SK-N-SH (cell line): ENCODE measurements at regions not wholly inside any gene's neighbourhood (a gene's known extent, or its start where the extent isn't known, plus 50 kb on each side); places are given as distances from the start of the nearest gene placed in this dataset.

ENCODE experiments used
- CTCF ChIA-PET: fragments of 300-600, 350-600 bp; formaldehyde crosslinking; extraction: SDS; loops from one replicate; lab custom pipeline; 2021; lab: Yijun Ruan, JAX
- POLR2A ChIA-PET: fragments of 350-600 bp; sonication (Branson Sonifier 250); formaldehyde crosslinking; extraction: SDS; loops from one replicate; lab custom pipeline; 2020; ENCODE audit warnings: antibody characterized with exemption, inconsistent platforms; lab: Yijun Ruan, JAX
- DNase-seq: peaks from one replicate; pipeline ENCODE4 v3.0.0; 2012
- H2AFZ ChIP-seq: fragments of 200-600 bp; sonication (generic); 2 replicates; pipeline ENCODE4 v1.8.1; 2016; ENCODE audit warnings: antibody characterized with exemption, mild to moderate bottlenecking, low read depth
- H3F3A ChIP-seq: fragments of 200-600 bp; sonication (generic); replicated peaks from 2 replicates; pipeline ENCODE3; 2016; ENCODE audit warnings: antibody characterized with exemption, mild to moderate bottlenecking; ENCODE audit not compliant: insufficient read depth
- H3K27ac ChIP-seq, 2 experiments: fragments of 200-500 bp in 1 of 2; fragments of 200-600 bp in 1 of 2; sonication (Bioruptor generic) in 1 of 2; sonication (generic), shearing (Covaris generic) in 1 of 2; 2 replicates each; pipeline versions ENCODE4 v1.5.1 to v1.6.1; 2014 to 2016; ENCODE audit warnings: low read depth in 2 of 2, inconsistent platforms in 1 of 2, low read length in 1 of 2, mild to moderate bottlenecking in 1 of 2, mixed read lengths in 1 of 2
- H3K27me3 ChIP-seq: fragments of 200-600 bp; sonication (generic), shearing (Covaris generic); 2 replicates; pipeline ENCODE4 v1.6.1; 2016; ENCODE audit warnings: mixed run types; ENCODE audit not compliant: insufficient read depth
- H3K36me3 ChIP-seq, 2 experiments: fragments of 200-500 bp in 1 of 2; fragments of 200-600 bp in 1 of 2; sonication (Bioruptor generic) in 1 of 2; sonication (generic) in 1 of 2; replicated peaks in 1 of 2; 2 replicates each; pipeline versions ENCODE3 to v1.5.1; 2014 to 2016; ENCODE audit warnings: low read length in 1 of 2, mild to moderate bottlenecking in 1 of 2; ENCODE audit not compliant: insufficient read depth in 2 of 2, control insufficient read depth in 1 of 2
- H3K4me1 ChIP-seq, 2 experiments: fragments of 200-500 bp in 1 of 2; fragments of 200-600 bp in 1 of 2; sonication (Bioruptor generic) in 1 of 2; sonication (generic), shearing (Covaris generic) in 1 of 2; 2 replicates each; pipeline versions ENCODE4 v1.5.1 to v1.6.1; 2014 to 2016; ENCODE audit warnings: low read depth in 1 of 2, low read length in 1 of 2, mixed run types in 1 of 2; ENCODE audit not compliant: insufficient read depth in 2 of 2, control insufficient read depth in 1 of 2
- H3K4me2 ChIP-seq: fragments of 200-600 bp; sonication (generic), shearing (Covaris generic); 2 replicates; pipeline ENCODE4 v1.6.1; 2017; ENCODE audit warnings: mixed run types
- H3K4me3 ChIP-seq, 2 experiments: fragments of 200-500 bp in 1 of 2; fragments of 200-600 bp in 1 of 2; sonication (Bioruptor generic) in 1 of 2; sonication (generic), shearing (Covaris generic) in 1 of 2; 2 replicates each; pipeline versions ENCODE4 v1.5.1 to v1.8.1; 2014 to 2016; ENCODE audit warnings: low read depth in 2 of 2, inconsistent platforms in 1 of 2, low read length in 1 of 2, mild to moderate bottlenecking in 1 of 2, mixed read lengths in 1 of 2, moderate library complexity in 1 of 2
- H3K79me2 ChIP-seq: fragments of 200-600 bp; sonication (generic); 2 replicates; pipeline ENCODE4 v1.8.1; 2017; ENCODE audit warnings: mild to moderate bottlenecking; ENCODE audit not compliant: insufficient read depth
- H3K9ac ChIP-seq: fragments of 200-600 bp; sonication (generic); 2 replicates; pipeline ENCODE4 v1.6.1; 2017; ENCODE audit warnings: mixed run types
- H3K9me2 ChIP-seq: fragments of 200-600 bp; sonication (generic); 2 replicates; pipeline ENCODE4 v1.6.1; 2017; ENCODE audit warnings: mixed run types
- H3K9me3 ChIP-seq: fragments of 200-600 bp; sonication (generic); 2 replicates; pipeline ENCODE4 v1.6.1; 2017; ENCODE audit warnings: mixed run types, mild to moderate bottlenecking, moderate library complexity
- H4K20me1 ChIP-seq: fragments of 200-600 bp; sonication (generic); 2 replicates; pipeline ENCODE4 v1.6.1; 2017; ENCODE audit warnings: mild to moderate bottlenecking, mixed run types; ENCODE audit not compliant: insufficient read depth
- EZH2phosphoT487 ChIP-seq: fragments of 200-600 bp; sonication (generic); IDR thresholded peaks from 2 replicates; pipeline ENCODE4 v1.6.1; 2017; ENCODE audit warnings: low read depth, mixed run types, mild to moderate bottlenecking, antibody characterized with exemption, moderate library complexity, borderline replicate concordance
- FOSL2 ChIP-seq: IDR thresholded peaks from 2 replicates; pipeline ENCODE4 v1.4.0; 2012; ENCODE audit warnings: low read depth, mild to moderate bottlenecking, moderate library complexity, borderline replicate concordance
- FOXM1 ChIP-seq: IDR thresholded peaks from 2 replicates; pipeline ENCODE4 v1.4.0; 2012; ENCODE audit warnings: low read depth, mild to moderate bottlenecking
- GABPA ChIP-seq: IDR thresholded peaks from 2 replicates; pipeline ENCODE4 v1.4.0; 2012; ENCODE audit warnings: low read depth, mild to moderate bottlenecking
- NFIC ChIP-seq: IDR thresholded peaks from 2 replicates; pipeline ENCODE4 v1.4.0; 2012; ENCODE audit warnings: borderline replicate concordance
- RXRA ChIP-seq: IDR thresholded peaks from 2 replicates; pipeline ENCODE4 v1.4.0; 2012; ENCODE audit warnings: low read depth, mild to moderate bottlenecking, borderline replicate concordance
- TEAD4 ChIP-seq: IDR thresholded peaks from 2 replicates; pipeline ENCODE4 v1.4.0; 2012; ENCODE audit warnings: mild to moderate bottlenecking, borderline replicate concordance; ENCODE audit not compliant: insufficient read depth
- WGBS: methylation state at CpG from one replicate; pipeline ENCODE4 v1.1.6; 2017; ENCODE audit warnings: low lambda C conversion rate; 5-methylcytosine and 5-hydroxymethylcytosine counted together
- TF ChIP-seq, protein P1 (sequence below): IDR thresholded peaks from 2 replicates; pipeline ENCODE4 v1.4.0; 2012; ENCODE audit warnings: low read depth, borderline replicate concordance
- TF ChIP-seq, protein P2 (sequence below): IDR thresholded peaks from 2 replicates; pipeline ENCODE4 v1.4.0; 2012; ENCODE audit warnings: low read depth, borderline replicate concordance
- TF ChIP-seq, protein P3 (sequence below): fragments of 150-350 bp; IDR thresholded peaks from 2 replicates; pipeline ENCODE4 v1.6.1; 2016; ENCODE audit warnings: mild to moderate bottlenecking, low read depth, low read length

DNA sequence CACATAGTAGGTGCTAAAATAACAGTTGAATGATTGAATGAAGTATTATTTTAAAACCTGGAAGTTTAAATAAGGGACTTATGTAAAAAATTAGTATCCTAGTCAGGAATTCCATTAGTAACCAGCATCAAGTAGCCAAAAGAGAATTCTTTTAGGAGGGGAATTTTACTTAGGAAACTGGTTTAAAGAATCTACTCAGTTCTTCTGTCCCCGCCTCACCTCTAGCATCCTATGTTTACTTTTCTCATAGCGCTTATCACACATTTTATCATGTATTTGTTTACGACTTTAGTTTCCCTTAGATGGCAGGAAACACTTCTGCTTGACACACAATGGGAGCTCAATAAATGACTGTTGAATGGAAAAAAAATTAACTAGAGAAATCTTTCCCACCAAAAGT, 229.0 kb downstream of the KLF5 start:
- H3K36me3 ChIP-seq: no peaks in the 10 kb centered on the region
- no peak for DNase-seq
- TF ChIP-seq, protein P1, sequence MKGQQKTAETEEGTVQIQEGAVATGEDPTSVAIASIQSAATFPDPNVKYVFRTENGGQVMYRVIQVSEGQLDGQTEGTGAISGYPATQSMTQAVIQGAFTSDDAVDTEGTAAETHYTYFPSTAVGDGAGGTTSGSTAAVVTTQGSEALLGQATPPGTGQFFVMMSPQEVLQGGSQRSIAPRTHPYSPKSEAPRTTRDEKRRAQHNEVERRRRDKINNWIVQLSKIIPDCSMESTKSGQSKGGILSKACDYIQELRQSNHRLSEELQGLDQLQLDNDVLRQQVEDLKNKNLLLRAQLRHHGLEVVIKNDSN: no peak
- TF ChIP-seq TEAD4: no peak
- TF ChIP-seq NFIC: no peak
- TF ChIP-seq EZH2phosphoT487: no peak
- TF ChIP-seq FOSL2: no peak
- TF ChIP-seq, protein P2, sequence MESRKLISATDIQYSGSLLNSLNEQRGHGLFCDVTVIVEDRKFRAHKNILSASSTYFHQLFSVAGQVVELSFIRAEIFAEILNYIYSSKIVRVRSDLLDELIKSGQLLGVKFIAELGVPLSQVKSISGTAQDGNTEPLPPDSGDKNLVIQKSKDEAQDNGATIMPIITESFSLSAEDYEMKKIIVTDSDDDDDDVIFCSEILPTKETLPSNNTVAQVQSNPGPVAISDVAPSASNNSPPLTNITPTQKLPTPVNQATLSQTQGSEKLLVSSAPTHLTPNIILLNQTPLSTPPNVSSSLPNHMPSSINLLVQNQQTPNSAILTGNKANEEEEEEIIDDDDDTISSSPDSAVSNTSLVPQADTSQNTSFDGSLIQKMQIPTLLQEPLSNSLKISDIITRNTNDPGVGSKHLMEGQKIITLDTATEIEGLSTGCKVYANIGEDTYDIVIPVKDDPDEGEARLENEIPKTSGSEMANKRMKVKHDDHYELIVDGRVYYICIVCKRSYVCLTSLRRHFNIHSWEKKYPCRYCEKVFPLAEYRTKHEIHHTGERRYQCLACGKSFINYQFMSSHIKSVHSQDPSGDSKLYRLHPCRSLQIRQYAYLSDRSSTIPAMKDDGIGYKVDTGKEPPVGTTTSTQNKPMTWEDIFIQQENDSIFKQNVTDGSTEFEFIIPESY: no peak
- no peak for TF ChIP-seq FOXM1
- TF ChIP-seq, protein P3, sequence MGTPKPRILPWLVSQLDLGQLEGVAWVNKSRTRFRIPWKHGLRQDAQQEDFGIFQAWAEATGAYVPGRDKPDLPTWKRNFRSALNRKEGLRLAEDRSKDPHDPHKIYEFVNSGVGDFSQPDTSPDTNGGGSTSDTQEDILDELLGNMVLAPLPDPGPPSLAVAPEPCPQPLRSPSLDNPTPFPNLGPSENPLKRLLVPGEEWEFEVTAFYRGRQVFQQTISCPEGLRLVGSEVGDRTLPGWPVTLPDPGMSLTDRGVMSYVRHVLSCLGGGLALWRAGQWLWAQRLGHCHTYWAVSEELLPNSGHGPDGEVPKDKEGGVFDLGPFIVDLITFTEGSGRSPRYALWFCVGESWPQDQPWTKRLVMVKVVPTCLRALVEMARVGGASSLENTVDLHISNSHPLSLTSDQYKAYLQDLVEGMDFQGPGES: no peak
- no peak for TF ChIP-seq RXRA
- TF ChIP-seq GABPA: no peak
- H4K20me1 ChIP-seq: no peaks in the 10 kb centered on the region
- no peak overlapping the region for H2AFZ ChIP-seq
- no peak overlapping the region for H3K27ac ChIP-seq
- no peaks in the 10 kb centered on the region for H3K9me2 ChIP-seq
- H3K4me3 ChIP-seq: no peak overlapping the region
- H3F3A ChIP-seq: no peaks in the 10 kb centered on the region
- no peaks in the 10 kb centered on the region for H3K27me3 ChIP-seq
- ChIA-PET CTCF (no interaction called here), POLR2A (no interaction called here)
- no peak overlapping the region for H3K4me2 ChIP-seq
- H3K9me3 ChIP-seq: no peaks in the 10 kb centered on the region
- H3K79me2 ChIP-seq: no peaks in the 10 kb centered on the region
- H3K4me1 ChIP-seq: no peaks in the 10 kb centered on the region
- 77% methylated on average over 3 of the region's 3 CpGs for WGBS
- H3K9ac ChIP-seq: no peak overlapping the region

DNA sequence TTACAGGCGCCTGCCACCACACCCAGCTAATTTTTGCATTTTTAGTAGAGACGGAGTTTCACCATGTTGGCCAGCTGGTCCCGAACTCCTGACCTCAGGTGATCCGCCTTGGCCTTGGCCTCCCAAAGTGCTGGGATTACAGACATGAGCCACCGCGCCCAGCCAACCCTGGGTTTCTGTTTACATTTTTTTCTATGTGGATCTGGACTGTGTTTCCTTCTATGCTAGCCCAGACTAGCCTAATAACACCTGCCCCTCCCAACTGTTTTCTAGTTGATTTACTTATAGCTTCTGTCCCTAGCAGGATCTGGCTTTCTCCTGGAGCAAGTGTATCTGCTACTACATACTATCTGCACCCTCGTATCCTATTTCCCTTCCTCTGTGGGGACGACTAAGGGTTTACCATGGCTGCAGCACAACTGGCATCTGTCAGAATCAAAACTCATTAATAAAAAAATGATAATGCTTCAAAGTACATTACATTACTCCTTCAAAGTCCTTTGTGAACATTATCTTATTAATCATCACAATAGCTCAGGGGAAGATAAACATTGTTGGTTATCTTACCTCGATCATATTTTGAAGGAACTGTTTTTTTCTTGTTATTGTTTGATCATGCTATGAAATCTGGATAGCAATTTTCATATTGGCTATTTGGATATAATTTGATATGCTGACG, 228.3 kb downstream of the KLF5 start:
- DNase-seq: no peak
- no peaks in the 10 kb centered on the region for H3K4me1 ChIP-seq
- CTCF ChIA-PET: no interaction called here

More for the DNA sequence above, 228.3 kb downstream of the KLF5 start:
- Histone ChIP-seq H3K27me3 (no peaks in the 10 kb centered on the region), H4K20me1 (no peaks in the 10 kb centered on the region), H3K27ac (no peak overlapping the region), H3K9me2 (no peaks in the 10 kb centered on the region), H3F3A (no peaks in the 10 kb centered on the region), H3K4me3 (no peak overlapping the region), H2AFZ (no peak overlapping the region), H3K9ac (no peak overlapping the region), H3K36me3 (no peaks in the 10 kb centered on the region), H3K4me2 (no peak overlapping the region), H3K9me3 (no peaks in the 10 kb centered on the region), H3K79me2 (no peaks in the 10 kb centered on the region)
- TF ChIP-seq, protein P3: no peak
- no peak for TF ChIP-seq FOXM1
- 65% methylated on average over 9 of the region's 10 CpGs for WGBS
- POLR2A ChIA-PET: no interaction called here
